MCF 10A (cell line): ENCODE measurements at regions not wholly inside any gene's neighbourhood (a gene's known extent, or its start where the extent isn't known, plus 50 kb on each side); places are given as distances from the start of the nearest gene placed in this dataset.

Source experiments
- BruUV-seq: library from RNA; stranded (reverse); fragments of 400-500 nt; replicated peaks from 2 replicates; lab custom pipeline; 2021; lab: Mats Ljungman, UMichigan
- CTCF ChIA-PET: fragments of 300-600 bp; sonication (Branson Sonifier 250); formaldehyde crosslinking; extraction: SDS; loops from one replicate; lab custom pipeline; 2021; ENCODE audit warnings: antibody characterized with exemption, inconsistent platforms; lab: Yijun Ruan, JAX
- POLR2A ChIA-PET: fragments of 300-600, 350-650 bp; sonication (Branson Sonifier 250); formaldehyde crosslinking; extraction: SDS; loops from one replicate; lab custom pipeline; 2020; ENCODE audit warnings: antibody characterized with exemption, inconsistent platforms; lab: Yijun Ruan, JAX
- DNase-seq: peaks from one replicate; pipeline ENCODE4 v3.0.0-alpha.2; 2018; ENCODE audit not compliant: unreplicated experiment
- H3K27ac Mint-ChIP-seq: one replicate; pipeline ENCODE4 v1.8.0; 2022; ENCODE audit warnings: mild to moderate bottlenecking, low read depth, mixed read lengths; ENCODE audit not compliant: unreplicated experiment
- H3K27me3 Mint-ChIP-seq: one replicate; pipeline ENCODE4 v1.8.0; 2022; ENCODE audit warnings: mixed read lengths; ENCODE audit not compliant: insufficient read depth, unreplicated experiment
- H3K36me3 Mint-ChIP-seq: one replicate; pipeline ENCODE4 v1.8.0; 2022; ENCODE audit warnings: mild to moderate bottlenecking, moderate library complexity, mixed read lengths; ENCODE audit not compliant: insufficient read depth, unreplicated experiment
- H3K4me1 Mint-ChIP-seq: one replicate; pipeline ENCODE4 v1.8.0; 2022; ENCODE audit warnings: mixed read lengths; ENCODE audit not compliant: insufficient read depth, unreplicated experiment
- H3K4me3 Mint-ChIP-seq: one replicate; pipeline ENCODE4 v1.8.0; 2022; ENCODE audit warnings: mild to moderate bottlenecking, moderate library complexity, mixed read lengths; ENCODE audit not compliant: unreplicated experiment
- H3K9me3 Mint-ChIP-seq: one replicate; pipeline ENCODE4 v1.8.0; 2022; ENCODE audit warnings: mixed read lengths; ENCODE audit not compliant: unreplicated experiment
- CTCF ChIP-seq: fragments of 200-600 bp; IDR thresholded peaks from one replicate; pipeline ENCODE4 v1.8.0; 2022; ENCODE audit warnings: antibody characterized with exemption, mild to moderate bottlenecking; ENCODE audit not compliant: unreplicated experiment
- intact Hi-C: fragments of 100-400 bp; cut with micrococcal nuclease; formaldehyde crosslinking; loops from 2 replicates; pipeline ENCODE4 v1.14.1; 2022

- no peak for TF ChIP-seq CTCF
- Mint-ChIP-seq H3K9me3 (no peaks in the 10 kb centered on the region), H3K27me3 (no peaks in the 10 kb centered on the region), H3K4me3 (no peak overlapping the region), H3K4me1 (peaks cover 7% of the 10 kb centered on the region), H3K27ac (no peak overlapping the region), H3K36me3 (peaks cover 13% of the 10 kb centered on the region)
- ChIA-PET POLR2A (no interaction called here), CTCF (no interaction called here)
- DNase-seq, result no peak
- intact Hi-C loops, result no loop called here
- BruUV-seq, result no TSS peak
These were observed 90.2 kb upstream of the RUNX3 start for GRCh38 chr1:25020173-25020845.

- DNase-seq, result no peak
- ChIA-PET POLR2A (no interaction called here), CTCF (no interaction called here)
- BruUV-seq, result no TSS peak
- Mint-ChIP-seq H3K27me3 (no peaks in the 10 kb centered on the region), H3K4me1 (peaks cover 7% of the 10 kb centered on the region), H3K9me3 (no peaks in the 10 kb centered on the region), H3K4me3 (no peak overlapping the region), H3K27ac (no peak overlapping the region), H3K36me3 (peaks cover 8% of the 10 kb centered on the region)
- intact Hi-C loops, result no loop called here
- TF ChIP-seq CTCF, result no peak
These were observed 89.5 kb upstream of the RUNX3 start for GRCh38 chr1:25019337-25020172.

- POLR2A ChIA-PET, result no interaction called here
- intact Hi-C loops, result no loop called here
- Mint-ChIP-seq H3K4me1 (peaks cover 7% of the 10 kb centered on the region), H3K36me3 (peaks cover 8% of the 10 kb centered on the region), H3K4me3 (no peak overlapping the region), H3K27me3 (no peaks in the 10 kb centered on the region), H3K9me3 (no peaks in the 10 kb centered on the region), H3K27ac (no peak overlapping the region)
- no TSS peak for BruUV-seq
- no peak for TF ChIP-seq CTCF
- CTCF ChIA-PET, result no interaction called here
- no peak for DNase-seq
These were observed 88.9 kb upstream of the RUNX3 start for GRCh38 chr1:25018943-25019336.

- Mint-ChIP-seq H3K4me1 (peaks cover 5% of the 10 kb centered on the region), H3K9me3 (no peaks in the 10 kb centered on the region), H3K36me3 (peaks cover 6% of the 10 kb centered on the region), H3K4me3 (no peak overlapping the region), H3K27me3 (no peaks in the 10 kb centered on the region), H3K27ac (no peak overlapping the region)
- intact Hi-C loops, result no loop called here
- no TSS peak for BruUV-seq
- ChIA-PET POLR2A (no interaction called here), CTCF (no interaction called here)
- no peak for TF ChIP-seq CTCF
- no peak for DNase-seq
These were observed 88.1 kb upstream of the RUNX3 start for GRCh38 chr1:25018110-25018735.
